Body of pancreas (tissue), 4 donors: ENCODE measurements at regions not wholly inside any gene's neighbourhood (a gene's known extent, or its start where the extent isn't known, plus 50 kb on each side); places are given as distances from the start of the nearest gene placed in this dataset.
A peak's percentile ranks its signal among the peaks of the same experiment; 100 is the strongest.

Experiments
- ATAC-seq: fragments of 150-250 bp; one replicate; pipeline ENCODE4 v1.9.1; 2016
- DNase-seq, 4 donors: peaks; one replicate each; pipeline ENCODE4 v3.0.0-alpha.2; 2019
- H3K27ac ChIP-seq, 4 donors: fragments of 200-600 bp; sonication (generic); 1 replicate in 3 of 4; 2 replicates in 1 of 4; pipeline versions ENCODE4 v1.5.1 to v1.6.1; 2016 to 2019; ENCODE audit warnings: mild to moderate bottlenecking in 1 of 4, mixed read lengths in 1 of 4, moderate library complexity in 1 of 4
- H3K27me3 ChIP-seq, 2 donors: fragments of 200-600 bp; sonication (generic); one replicate each; pipeline ENCODE4 v1.6.0; 2016; ENCODE audit warnings: mild to moderate bottlenecking in 1 of 2
- H3K36me3 ChIP-seq, 2 donors: fragments of 200-600 bp; sonication (generic); replicated peaks in 1 of 2; 2 replicates each; pipeline ENCODE4 v1.5.1; 2016; ENCODE audit warnings: low read depth in 2 of 2; ENCODE audit not compliant: insufficient read depth in 1 of 2
- H3K4me1 ChIP-seq: fragments of 200-600 bp; sonication (generic); one replicate; pipeline ENCODE4 v1.6.0; 2016
- H3K4me3 ChIP-seq, 2 donors: fragments of 200-600 bp; sonication (generic); 1 replicate in 1 of 2; 2 replicates in 1 of 2; pipeline ENCODE4 v1.5.1; 2016 to 2019
- H3K9me3 ChIP-seq, 3 donors: fragments of 200-600 bp; sonication (generic); 1 replicate in 2 of 3; 2 replicates in 1 of 3; pipeline ENCODE4 v1.5.1; 2016
- CTCF ChIP-seq, 7 experiments: fragments of 450-650 bp in 4 of 7; fragments of 200-600 bp in 3 of 7; sonication (generic) in 3 of 7; IDR thresholded peaks; one replicate each; pipeline ENCODE4 v1.5.1; 2016 to 2019; ENCODE audit warnings: antibody characterized with exemption in 7 of 7
- POLR2A ChIP-seq, 3 donors: fragments of 450-650 bp; IDR thresholded peaks; one replicate each; pipeline ENCODE4 v1.6.1; 2016; ENCODE audit warnings: antibody characterized with exemption in 3 of 3, mild to moderate bottlenecking in 2 of 3
- WGBS, 2 donors: methylation state at CpG; one replicate each; pipeline ENCODE4 v1.1.5; 2017; 5-methylcytosine and 5-hydroxymethylcytosine counted together
- intact Hi-C: fragments of 100-400 bp; cut with DNase I; formaldehyde crosslinking; loops from one replicate; pipeline ENCODE4 v1.15.1; 2023

- intact Hi-C loops = no loop called here
These were observed 55.3 kb upstream of the SNX9 start for GRCh38 chr6:157767775-157768156.

GRCh38 chr6:157768304-157768703, 54.7 kb upstream of the SNX9 start:
- H3K36me3 ChIP-seq = no peaks in the 10 kb centered on the region
- TF ChIP-seq POLR2A (IDR thresholded peaks at IDR 0.05) (peak in 1 of 3 donors; percentile 21), CTCF (IDR thresholded peaks at IDR 0.05) (no peak)
- peaks cover 17% of the 10 kb centered on the region for H3K4me1 ChIP-seq
- H3K27me3 ChIP-seq = no peaks in the 10 kb centered on the region
- no peak for DNase-seq
- no peak overlapping the region for H3K4me3 ChIP-seq
- no peak for ATAC-seq
- peak overlapping the region in 1 of 4 donors; percentile 44 for H3K27ac ChIP-seq
- intact Hi-C loops = no loop called here
- WGBS, 2 donors = 72 to 84% methylated on average over 6 of the region's 6 CpGs
- no peaks in the 10 kb centered on the region for H3K9me3 ChIP-seq

More at GRCh38 chr6:157767775-157768156, 55.3 kb upstream of the SNX9 start:
- TF ChIP-seq POLR2A (IDR thresholded peaks at IDR 0.05) = no peak
- TF ChIP-seq CTCF (IDR thresholded peaks at IDR 0.05) = no peak
- Histone ChIP-seq H3K27ac (peak overlapping the region in 1 of 4 donors; percentile 44), H3K4me3 (no peak overlapping the region), H3K27me3 (no peaks in the 10 kb centered on the region), H3K4me1 (peaks cover 22% of the 10 kb centered on the region), H3K36me3 (no peaks in the 10 kb centered on the region), H3K9me3 (no peaks in the 10 kb centered on the region)
- DNase-seq = no peak
- ATAC-seq = no peak
- WGBS, 2 donors = 89 to 96% methylated on average over 3 of the region's 3 CpGs

GRCh38 chr6:157768863-157769551, 54.0 kb upstream of the SNX9 start:
- WGBS, 2 donors = 86% methylated on average over 13 of the region's 13 CpGs
- Histone ChIP-seq H3K27ac (peak overlapping the region in 1 of 4 donors; percentile 28), H3K27me3 (no peaks in the 10 kb centered on the region), H3K4me1 (peaks cover 10% of the 10 kb centered on the region), H3K4me3 (no peak overlapping the region), H3K9me3 (no peaks in the 10 kb centered on the region), H3K36me3 (no peaks in the 10 kb centered on the region)
- ATAC-seq = no peak
- intact Hi-C loops = no loop called here
- no peak for DNase-seq
- TF ChIP-seq POLR2A (IDR thresholded peaks at IDR 0.05) (no peak), CTCF (IDR thresholded peaks at IDR 0.05) (no peak)

GRCh38 chr6:157769776-157770426, 53.1 kb upstream of the SNX9 start:
- 81 to 88% methylated on average over 10 of the region's 10 CpGs for WGBS, 2 donors
- H3K4me3 ChIP-seq = no peak overlapping the region
- ATAC-seq = no peak

More at GRCh38 chr6:157769776-157770426, 53.1 kb upstream of the SNX9 start:
- H3K27ac ChIP-seq = no peak overlapping the region
- intact Hi-C loops = no loop called here
- peaks cover 2% of the 10 kb centered on the region for H3K4me1 ChIP-seq
- TF ChIP-seq POLR2A (IDR thresholded peaks at IDR 0.05) = no peak
- TF ChIP-seq CTCF (IDR thresholded peaks at IDR 0.05) = no peak
- no peaks in the 10 kb centered on the region for H3K27me3 ChIP-seq
- no peak for DNase-seq
- no peaks in the 10 kb centered on the region for H3K36me3 ChIP-seq
- no peaks in the 10 kb centered on the region for H3K9me3 ChIP-seq
